ENCODE measurements at regions not wholly inside any gene's neighbourhood (a gene's known extent, or its start where the extent isn't known, plus 50 kb on each side); places are given as distances from the start of the nearest gene placed in this dataset.

- no peak for TF ChIP-seq CTCF (IDR thresholded peaks at IDR 0.05)
- no peak for TF ChIP-seq EZH2 (IDR thresholded peaks at IDR 0.05)
Observed at GRCh38 chr10:10818082-10818481, 199.6 kb upstream of the CELF2 start.

Data from neural progenitor cell (in vitro differentiated cells).